ENCODE measurements at regions not wholly inside any gene's neighbourhood (a gene's known extent, or its start where the extent isn't known, plus 50 kb on each side); places are given as distances from the start of the nearest gene placed in this dataset.

DNA sequence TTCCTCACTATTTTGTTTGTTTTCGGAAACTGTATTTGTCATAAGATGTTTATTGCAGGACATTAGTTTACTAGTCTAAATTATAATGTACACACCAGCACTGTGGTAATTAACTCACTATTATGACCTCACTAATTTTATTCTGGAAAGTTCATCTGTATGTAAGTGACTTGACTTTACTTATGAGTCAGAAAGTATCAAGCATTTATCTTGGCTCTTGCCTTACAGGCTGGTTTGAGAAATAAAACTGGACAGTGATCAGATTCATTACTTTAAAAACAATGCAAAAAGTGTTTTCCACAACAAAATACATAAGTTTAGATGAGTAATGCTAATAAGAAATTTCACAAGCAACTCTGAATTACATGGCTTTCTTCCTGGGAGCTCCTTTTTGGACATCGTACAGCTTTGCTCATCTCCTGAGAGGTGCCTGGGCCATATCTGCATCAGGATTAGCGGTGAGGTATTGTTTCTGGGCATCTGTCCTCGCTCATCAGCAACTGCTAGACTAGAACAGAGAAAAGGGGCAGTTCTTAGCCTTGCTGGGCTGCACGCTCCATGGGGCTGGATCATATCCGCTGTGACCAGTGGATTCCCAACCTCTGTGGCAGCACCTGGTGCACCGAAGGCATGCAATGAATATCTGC, 179.8 kb downstream of the SOD2 start:
- TF ChIP-seq, protein P1, sequence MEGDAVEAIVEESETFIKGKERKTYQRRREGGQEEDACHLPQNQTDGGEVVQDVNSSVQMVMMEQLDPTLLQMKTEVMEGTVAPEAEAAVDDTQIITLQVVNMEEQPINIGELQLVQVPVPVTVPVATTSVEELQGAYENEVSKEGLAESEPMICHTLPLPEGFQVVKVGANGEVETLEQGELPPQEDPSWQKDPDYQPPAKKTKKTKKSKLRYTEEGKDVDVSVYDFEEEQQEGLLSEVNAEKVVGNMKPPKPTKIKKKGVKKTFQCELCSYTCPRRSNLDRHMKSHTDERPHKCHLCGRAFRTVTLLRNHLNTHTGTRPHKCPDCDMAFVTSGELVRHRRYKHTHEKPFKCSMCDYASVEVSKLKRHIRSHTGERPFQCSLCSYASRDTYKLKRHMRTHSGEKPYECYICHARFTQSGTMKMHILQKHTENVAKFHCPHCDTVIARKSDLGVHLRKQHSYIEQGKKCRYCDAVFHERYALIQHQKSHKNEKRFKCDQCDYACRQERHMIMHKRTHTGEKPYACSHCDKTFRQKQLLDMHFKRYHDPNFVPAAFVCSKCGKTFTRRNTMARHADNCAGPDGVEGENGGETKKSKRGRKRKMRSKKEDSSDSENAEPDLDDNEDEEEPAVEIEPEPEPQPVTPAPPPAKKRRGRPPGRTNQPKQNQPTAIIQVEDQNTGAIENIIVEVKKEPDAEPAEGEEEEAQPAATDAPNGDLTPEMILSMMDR (IDR thresholded peaks at IDR 0.05), result no peak
- no peak for TF ChIP-seq POLR2A (IDR thresholded peaks at IDR 0.05)

Measured in tibial nerve (tissue), 3 donors.